ENCODE measurements at regions not wholly inside any gene's neighbourhood (a gene's known extent, or its start where the extent isn't known, plus 50 kb on each side); places are given as distances from the start of the nearest gene placed in this dataset.

DNA sequence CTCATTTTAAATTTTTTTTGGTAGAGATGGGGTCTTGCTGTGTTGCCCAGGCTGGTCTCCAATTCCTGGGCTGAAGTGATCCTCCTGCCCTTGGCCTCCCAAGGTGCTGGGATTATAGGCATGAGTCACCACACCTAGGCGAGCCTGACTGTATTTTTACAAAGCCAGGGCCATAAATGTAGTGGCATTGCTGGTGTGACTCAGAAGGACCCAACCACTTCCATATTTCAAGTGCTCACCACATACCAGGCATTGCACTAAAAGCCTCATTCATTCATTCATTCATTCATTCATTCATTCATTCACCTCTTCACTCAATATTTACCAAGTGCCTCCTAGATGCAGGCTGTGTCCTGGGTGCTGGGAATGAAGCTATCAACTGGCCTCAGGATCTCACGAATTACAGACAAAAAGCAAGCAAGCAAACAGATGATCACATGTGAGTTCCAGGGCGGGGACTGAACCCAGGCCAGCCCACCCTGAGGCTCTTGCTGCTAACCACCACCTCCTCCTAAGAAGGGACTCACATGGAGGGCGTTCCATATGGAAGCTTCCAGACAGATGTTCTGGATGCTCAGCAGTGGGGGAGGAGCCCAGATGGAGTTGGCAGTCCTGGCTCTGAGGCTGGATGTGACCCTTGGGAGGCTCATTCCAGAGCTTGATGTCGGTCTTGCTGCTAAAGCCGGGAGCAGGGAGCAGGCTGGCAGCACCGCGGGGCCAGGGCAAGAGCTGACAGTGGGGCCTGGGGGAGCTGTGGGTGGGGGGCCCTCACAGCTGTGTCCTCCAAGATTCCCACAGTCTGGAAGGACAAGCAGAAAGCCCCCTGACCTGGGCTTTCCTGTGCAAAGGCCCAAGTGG lies 158.8 kb downstream of the CTTN start:
- TF ChIP-seq CTCF (IDR thresholded peaks at IDR 0.05) (no peak), ZFX (IDR thresholded peaks at IDR 0.05; ENCODE audit: borderline replicate concordance) (no peak)
